Hematopoietic multipotent progenitor cell (in vitro differentiated cells): ENCODE measurements at regions not wholly inside any gene's neighbourhood (a gene's known extent, or its start where the extent isn't known, plus 50 kb on each side); places are given as distances from the start of the nearest gene placed in this dataset.

Experiments used
- DNase-seq, 3 donors: peaks; one replicate each; pipeline ENCODE4 v3.0.0-alpha.2; 2011 to 2015; ENCODE audit warnings: low read depth in 2 of 3, low spot score in 2 of 3

DNA sequence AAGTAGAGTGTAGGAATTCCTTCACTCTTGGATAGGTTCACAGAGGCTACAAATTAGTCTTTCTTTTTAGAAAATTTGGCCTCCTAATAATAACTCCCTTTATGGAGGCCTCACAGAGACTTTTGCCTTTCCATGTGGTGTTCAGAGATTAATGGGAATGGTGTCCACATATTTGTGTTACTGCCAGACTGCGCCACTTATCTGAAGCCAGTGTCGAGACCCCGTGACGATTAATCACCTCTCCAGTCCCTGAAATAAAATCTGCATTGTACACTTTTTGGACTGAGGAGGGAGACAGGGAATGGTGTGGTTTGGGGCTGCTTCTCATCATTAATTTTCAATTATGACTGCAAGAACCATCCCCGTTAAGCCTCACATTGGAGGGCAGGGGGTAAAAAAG is 980.5 kb downstream of the FLRT2 start:
- DNase-seq = no peak

DNA sequence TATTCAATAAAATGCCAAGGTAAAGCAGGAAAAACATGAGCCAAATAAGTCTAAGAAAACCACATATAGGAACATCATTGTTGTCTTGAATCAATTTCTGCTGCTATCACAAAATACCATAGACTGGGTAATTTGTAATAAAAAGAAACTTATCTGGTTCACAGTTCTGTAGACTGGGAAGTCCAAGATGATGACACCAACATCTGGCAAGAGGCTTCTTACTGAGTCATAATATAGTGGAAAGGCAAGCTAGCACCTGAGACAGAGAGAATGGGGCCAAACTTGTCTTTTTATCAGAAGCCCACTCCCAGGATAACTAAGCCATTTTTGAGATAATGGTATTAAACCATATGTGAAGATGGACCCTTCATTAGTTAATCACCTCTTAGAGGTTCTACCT is 975.9 kb downstream of the FLRT2 start:
- no peak for DNase-seq

GRCh38 chr14:86501611-86502010 is 971.7 kb downstream of the FLRT2 start:
- peak in 2 of 3 donors; percentile 62 to 87 for DNase-seq

DNA sequence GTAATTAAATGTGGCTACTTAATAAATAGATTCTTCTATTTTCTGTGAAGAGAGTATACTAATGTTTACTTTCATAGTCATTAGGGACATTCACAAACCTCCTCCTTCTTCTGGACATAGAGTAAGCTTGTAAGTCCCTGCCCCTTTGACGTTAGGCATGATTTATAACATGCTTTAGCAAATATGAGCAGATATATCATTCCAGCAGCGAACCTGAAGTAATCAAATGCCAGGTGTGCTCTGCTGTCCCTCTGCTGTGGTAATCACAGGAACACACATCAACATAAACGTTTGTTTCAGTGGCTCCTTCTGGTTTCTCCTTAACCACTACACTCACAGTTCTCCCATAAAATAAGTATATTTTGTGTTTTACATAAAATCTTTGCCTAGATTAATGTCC is 961.8 kb downstream of the FLRT2 start:
- DNase-seq = no peak

GRCh38 chr14:86481104-86481503 is 951.2 kb downstream of the FLRT2 start:
- no peak for DNase-seq

DNA sequence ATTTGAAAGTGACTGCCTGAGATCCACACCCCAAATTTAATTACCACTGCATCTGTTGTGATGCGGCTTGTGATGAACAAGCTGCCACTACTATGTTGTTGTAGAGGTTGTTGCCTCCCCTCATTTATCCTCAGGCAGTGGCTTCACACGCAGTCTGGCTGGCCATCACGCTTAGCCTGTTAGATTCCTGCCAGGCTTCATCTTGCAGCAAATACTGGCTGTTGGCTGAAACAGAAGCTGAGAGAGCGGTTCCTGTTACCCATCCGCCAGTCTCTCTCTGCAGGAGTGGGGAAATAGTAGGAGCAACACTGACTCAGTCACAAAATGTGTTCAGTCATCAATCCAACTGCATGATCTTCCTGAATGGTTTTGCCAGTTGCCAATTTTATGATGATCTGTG is 934.4 kb downstream of the FLRT2 start:
- DNase-seq = no peak

- peak in 2 of 3 donors; percentile 17 to 63 for DNase-seq
Observed at GRCh38 chr14:86462193-86462753, 932.3 kb downstream of the FLRT2 start.

DNA sequence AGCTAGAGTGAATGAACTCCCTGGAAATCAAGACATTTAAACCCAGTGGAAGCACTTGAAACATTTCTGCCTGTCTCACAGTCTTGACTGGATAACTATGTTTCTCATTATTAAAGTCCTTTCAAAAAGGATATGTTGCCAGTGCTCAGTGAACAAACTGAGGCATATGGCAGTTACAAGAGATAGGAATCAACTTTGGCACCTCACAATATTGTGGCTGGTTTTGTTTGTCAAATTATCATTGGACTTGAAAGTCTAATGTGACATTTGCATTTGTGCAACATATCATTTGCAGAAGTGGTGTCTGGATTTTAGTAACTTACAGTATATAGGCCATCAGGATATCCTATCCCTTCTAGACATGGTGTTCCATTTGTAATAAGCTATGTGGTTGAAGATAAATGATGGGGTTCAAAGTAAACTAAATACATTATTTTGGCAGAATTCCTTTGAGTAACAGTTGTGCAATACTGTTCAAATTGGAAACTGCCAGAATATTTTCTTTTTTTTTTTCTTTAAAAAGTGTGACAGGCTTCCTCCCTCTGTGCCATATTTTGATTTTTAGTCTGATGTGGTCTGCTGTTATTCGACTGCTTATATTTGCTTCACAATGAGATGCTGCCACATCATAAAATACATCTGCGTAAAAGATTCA is 927.7 kb downstream of the FLRT2 start:
- DNase-seq = no peak

GRCh38 chr14:86450085-86450484 is 920.1 kb downstream of the FLRT2 start:
- DNase-seq = no peak

GRCh38 chr14:86442135-86442534 is 912.2 kb downstream of the FLRT2 start:
- DNase-seq = peak in 2 of 3 donors; percentile 42 to 75

DNA sequence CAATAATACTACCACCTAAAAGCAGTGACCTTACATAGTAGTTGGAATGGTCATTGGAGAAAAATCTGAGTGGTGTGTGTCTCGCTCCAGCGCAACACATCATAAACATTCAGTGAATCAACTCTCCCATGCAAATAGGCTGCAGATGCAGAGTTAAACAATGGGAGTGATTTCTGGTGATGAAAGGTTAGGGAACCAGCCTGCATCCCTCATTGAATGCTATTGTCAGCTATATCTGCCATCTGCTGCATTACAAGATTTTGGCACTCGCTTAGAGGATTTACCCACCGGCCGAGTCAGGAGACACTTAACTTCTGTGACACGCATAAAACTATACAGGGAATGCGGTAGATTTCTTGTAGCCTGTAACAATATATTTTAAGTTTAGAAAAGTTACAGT is 900.9 kb downstream of the FLRT2 start:
- no peak for DNase-seq

GRCh38 chr14:86423214-86423613 is 893.3 kb downstream of the FLRT2 start:
- no peak for DNase-seq

- DNase-seq = no peak
Observed at GRCh38 chr14:86420131-86420530, 890.2 kb downstream of the FLRT2 start.

GRCh38 chr14:86414146-86414545 is 884.2 kb downstream of the FLRT2 start:
- DNase-seq = no peak

DNA sequence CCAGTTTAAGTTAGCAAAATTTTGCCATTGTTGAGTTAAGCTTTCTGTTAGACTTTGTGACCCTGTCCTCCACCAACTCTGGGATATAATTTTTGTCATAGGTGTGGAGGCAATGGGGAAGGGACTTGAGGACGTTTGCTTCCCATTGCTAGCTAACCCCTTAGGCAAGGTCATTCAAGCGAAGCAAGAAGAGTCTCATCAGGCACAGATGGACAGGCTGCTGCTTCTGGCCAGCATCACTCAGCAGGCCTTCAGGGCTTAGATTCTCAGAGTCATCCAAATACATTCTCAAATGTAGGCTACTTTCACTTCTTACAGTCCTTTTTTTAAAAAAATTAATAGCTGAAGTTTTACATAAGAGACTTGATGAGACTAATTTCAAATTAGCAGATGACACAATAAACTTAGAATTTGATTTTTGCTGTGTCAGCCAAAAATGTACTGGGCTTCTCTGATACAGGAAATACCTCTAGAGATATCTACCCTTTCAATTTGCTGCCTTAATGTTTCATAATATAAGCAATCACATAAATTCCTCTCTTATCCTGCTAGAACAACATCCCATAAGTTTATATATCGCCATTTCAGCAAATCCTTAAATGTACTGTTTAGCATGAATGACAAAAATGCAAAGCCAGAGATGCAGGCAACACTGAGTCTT is 875.2 kb downstream of the FLRT2 start:
- no peak for DNase-seq

DNA sequence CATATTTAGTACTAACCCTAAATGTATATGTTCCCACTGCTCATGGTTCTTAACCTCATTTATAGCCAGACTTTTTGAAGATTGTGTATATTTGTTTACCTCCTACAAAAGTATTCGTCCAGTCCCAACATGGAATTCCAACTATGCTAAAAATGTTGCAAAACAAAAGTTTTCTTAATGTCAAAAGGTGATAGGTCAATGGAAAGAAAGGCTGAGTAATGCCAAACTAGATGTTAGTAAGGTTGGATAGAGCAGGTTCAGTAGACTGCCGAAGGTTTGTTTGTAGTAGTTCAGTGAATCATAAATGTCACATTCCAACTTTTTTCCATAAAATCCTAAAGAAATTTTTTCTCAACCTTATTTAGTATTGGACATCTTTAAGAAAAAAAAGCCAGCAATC is 874.5 kb downstream of the FLRT2 start:
- DNase-seq = no peak

DNA sequence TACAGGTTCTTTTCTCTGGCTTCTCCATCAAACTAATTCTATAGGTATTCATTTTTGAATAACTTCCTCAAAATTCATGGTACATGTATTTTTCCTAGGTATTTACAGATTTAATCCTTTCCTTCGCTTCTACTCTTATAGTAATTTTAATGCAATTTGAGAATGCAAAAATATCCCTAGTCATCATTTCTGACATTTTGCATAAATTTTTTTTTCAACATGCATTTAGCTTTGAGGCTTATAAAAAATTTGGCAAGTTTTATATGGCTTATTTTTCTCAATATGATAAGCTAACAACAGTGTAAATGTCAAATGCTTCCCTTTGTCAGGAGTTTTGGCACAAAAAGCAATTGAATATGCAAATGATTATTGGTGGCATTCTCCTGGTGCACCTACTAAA is 872.6 kb downstream of the FLRT2 start:
- no peak for DNase-seq

DNA sequence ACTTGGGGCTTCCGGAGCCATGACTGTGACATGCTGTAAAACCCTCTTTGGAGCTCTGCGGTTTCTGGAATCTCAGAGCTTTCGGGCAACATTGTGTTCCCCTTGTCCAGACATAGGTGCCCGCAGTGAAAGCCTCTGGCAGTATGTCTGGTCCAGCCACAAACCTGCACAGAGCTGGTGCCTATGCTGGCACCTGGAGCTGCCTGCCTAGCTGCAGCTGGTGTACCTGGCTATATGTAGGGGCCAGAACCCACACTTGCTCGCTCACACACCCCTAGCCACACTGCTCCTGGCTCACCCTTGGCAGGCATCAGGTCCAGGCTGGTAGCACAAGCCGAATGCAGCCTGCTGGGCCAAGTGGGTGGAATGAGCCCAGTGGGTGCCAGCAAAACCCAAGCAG is 861.1 kb downstream of the FLRT2 start:
- DNase-seq = no peak

GRCh38 chr14:86388216-86388615 is 858.3 kb downstream of the FLRT2 start:
- DNase-seq = no peak

GRCh38 chr14:86373886-86374285 is 843.9 kb downstream of the FLRT2 start:
- no peak for DNase-seq

DNA sequence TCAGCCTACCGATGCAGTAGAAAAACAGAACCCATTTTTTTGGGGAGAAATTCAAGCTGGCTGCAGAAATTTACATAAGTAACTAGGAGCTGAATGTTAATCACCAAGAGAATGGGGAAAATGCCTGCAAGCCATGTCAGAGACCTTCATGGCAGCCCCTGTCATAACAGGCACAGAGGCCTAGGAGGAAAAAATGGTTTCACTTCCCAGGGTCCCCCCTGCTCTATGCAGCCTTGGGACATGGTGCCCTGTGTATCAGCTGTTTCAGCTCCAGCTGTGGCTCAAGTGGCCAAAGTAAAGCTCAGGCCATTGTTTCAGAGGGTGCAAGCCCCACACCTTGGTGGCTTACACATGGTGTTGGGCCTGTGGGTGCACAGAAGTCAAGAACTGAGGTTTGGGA is 842.5 kb downstream of the FLRT2 start:
- no peak for DNase-seq

- DNase-seq = no peak
Observed at GRCh38 chr14:86364634-86365033, 834.7 kb downstream of the FLRT2 start.
